BLaER1 (cell line): ENCODE measurements at regions not wholly inside any gene's neighbourhood (a gene's known extent, or its start where the extent isn't known, plus 50 kb on each side); places are given as distances from the start of the nearest gene placed in this dataset.

Source experiments
- H3K27ac ChIP-seq: shearing (Covaris generic); formaldehyde crosslinking; 2 replicates; pipeline ENCODE4 v1.8.1; 2022
- H3K27me3 ChIP-seq: shearing (Covaris generic); formaldehyde crosslinking; 2 replicates; pipeline ENCODE4 v1.8.1; 2022
- H3K36me3 ChIP-seq: shearing (Covaris generic); formaldehyde crosslinking; 2 replicates; pipeline ENCODE4 v1.8.1; 2022
- H3K4me1 ChIP-seq: shearing (Covaris generic); formaldehyde crosslinking; 2 replicates; pipeline ENCODE4 v1.8.1; 2022
- H3K4me2 ChIP-seq: shearing (Covaris generic); formaldehyde crosslinking; 2 replicates; pipeline ENCODE4 v1.8.1; 2022
- H3K4me3 ChIP-seq: shearing (Covaris generic); formaldehyde crosslinking; 2 replicates; pipeline ENCODE4 v1.8.1; 2022
- H3K9ac ChIP-seq: shearing (Covaris generic); formaldehyde crosslinking; 2 replicates; pipeline ENCODE4 v1.8.1; 2022
- H3K9me3 ChIP-seq: shearing (Covaris generic); formaldehyde crosslinking; 2 replicates; pipeline ENCODE4 v1.8.1; 2022
- H4K20me1 ChIP-seq: shearing (Covaris generic); formaldehyde crosslinking; 2 replicates; pipeline ENCODE4 v1.8.1; 2022
- Cebpa-rat ChIP-seq: shearing (Covaris generic); IDR thresholded peaks from 2 replicates; pipeline ENCODE4 v1.8.1; 2022

- Histone ChIP-seq H3K9me3 (no peaks in the 10 kb centered on the region), H4K20me1 (no peaks in the 10 kb centered on the region), H3K27ac (no peak overlapping the region), H3K9ac (no peak overlapping the region), H3K4me3 (no peak overlapping the region), H3K36me3 (no peaks in the 10 kb centered on the region), H3K4me1 (no peaks in the 10 kb centered on the region), H3K4me2 (no peak overlapping the region), H3K27me3 (no peaks in the 10 kb centered on the region)
- TF ChIP-seq Cebpa-rat, result no peak
Observed at GRCh38 chr11:133678191-133678590, 145.9 kb upstream of the OPCML start.

- no peak overlapping the region for H3K9ac ChIP-seq
- no peaks in the 10 kb centered on the region for H3K27me3 ChIP-seq
- no peak overlapping the region for H3K27ac ChIP-seq
- H3K4me1 ChIP-seq, result no peaks in the 10 kb centered on the region
- no peak overlapping the region for H3K4me2 ChIP-seq
- H3K4me3 ChIP-seq, result no peak overlapping the region
- no peaks in the 10 kb centered on the region for H3K9me3 ChIP-seq
- H3K36me3 ChIP-seq, result no peaks in the 10 kb centered on the region
- H4K20me1 ChIP-seq, result no peaks in the 10 kb centered on the region
- no peak for TF ChIP-seq Cebpa-rat
Observed at GRCh38 chr11:133677387-133677786, 145.1 kb upstream of the OPCML start.

DNA sequence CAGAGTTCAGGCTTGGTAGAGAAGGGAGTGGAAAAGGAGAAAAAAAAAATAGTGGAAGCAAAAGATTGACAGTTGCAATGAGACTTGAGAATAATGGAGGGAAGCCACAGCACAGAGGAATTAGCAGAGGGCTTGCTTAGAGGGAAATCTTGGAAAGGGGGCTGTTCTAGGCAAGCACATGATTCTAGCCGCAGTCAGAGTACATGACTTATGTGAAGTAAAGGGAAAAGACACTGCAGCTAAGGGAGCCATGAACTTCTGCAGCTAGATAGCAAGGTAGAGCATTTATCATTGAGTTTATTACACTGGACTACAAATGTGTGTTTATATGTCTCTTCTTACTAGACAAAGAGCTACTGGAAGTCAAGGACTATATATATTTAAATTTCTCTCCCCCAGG lies 144.0 kb upstream of the OPCML start:
- no peaks in the 10 kb centered on the region for H3K4me1 ChIP-seq
- H4K20me1 ChIP-seq, result no peaks in the 10 kb centered on the region
- no peak overlapping the region for H3K4me3 ChIP-seq
- no peaks in the 10 kb centered on the region for H3K36me3 ChIP-seq
- TF ChIP-seq Cebpa-rat, result no peak
- H3K4me2 ChIP-seq, result no peak overlapping the region
- H3K9me3 ChIP-seq, result no peaks in the 10 kb centered on the region
- H3K27me3 ChIP-seq, result no peaks in the 10 kb centered on the region
- no peak overlapping the region for H3K27ac ChIP-seq
- H3K9ac ChIP-seq, result no peak overlapping the region

- no peak overlapping the region for H3K4me3 ChIP-seq
- H3K27me3 ChIP-seq, result no peaks in the 10 kb centered on the region
- H3K9me3 ChIP-seq, result no peaks in the 10 kb centered on the region
- H3K4me1 ChIP-seq, result peaks cover 15% of the 10 kb centered on the region
- H3K4me2 ChIP-seq, result peak overlapping the region; percentile 68
- no peak overlapping the region for H3K27ac ChIP-seq
- no peaks in the 10 kb centered on the region for H4K20me1 ChIP-seq
- H3K9ac ChIP-seq, result no peak overlapping the region
- H3K36me3 ChIP-seq, result no peaks in the 10 kb centered on the region
- no peak for TF ChIP-seq Cebpa-rat
Observed at GRCh38 chr11:133669371-133670053, 137.2 kb upstream of the OPCML start.

DNA sequence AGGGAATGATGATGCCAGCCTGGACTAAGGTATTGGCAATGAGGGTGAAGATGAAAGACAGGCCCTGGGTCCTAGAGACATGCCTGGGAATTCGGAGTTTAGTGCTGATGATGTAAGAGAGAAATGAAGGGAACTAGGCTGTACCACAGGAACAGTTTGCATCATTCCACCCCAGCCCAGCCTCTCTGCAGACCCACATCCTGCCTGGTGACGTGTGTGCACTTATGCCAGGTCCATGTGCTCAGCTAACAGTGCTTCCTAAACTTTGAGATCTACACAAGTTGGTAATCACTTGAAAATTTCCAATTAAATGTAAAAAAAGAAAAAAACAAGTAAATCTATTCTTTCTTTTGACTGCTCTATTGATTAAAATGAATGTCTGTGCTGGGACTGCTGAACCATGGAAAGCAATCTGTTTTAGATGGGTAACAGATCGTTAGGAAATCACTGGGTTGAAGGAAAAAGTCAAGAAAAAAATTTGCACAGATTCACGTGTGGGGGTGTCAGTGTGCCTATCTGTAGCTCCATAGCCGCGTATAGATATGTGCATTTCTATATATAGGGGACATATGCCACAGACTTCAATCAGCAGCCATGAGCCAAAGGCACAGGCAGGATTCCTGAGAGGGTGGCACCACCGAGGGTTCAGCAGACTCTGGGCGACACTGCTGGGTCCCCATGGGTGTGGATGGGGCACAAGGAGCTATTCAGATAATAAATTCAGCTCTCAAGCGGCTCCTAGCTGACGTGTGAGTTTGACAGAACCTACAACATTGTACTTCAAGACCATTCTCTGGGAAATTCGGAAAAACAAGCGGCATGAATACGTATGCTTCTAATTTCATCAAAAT lies 131.1 kb upstream of the OPCML start:
- Histone ChIP-seq H3K4me2 (peak overlapping the region; percentile 32), H3K27ac (no peak overlapping the region), H4K20me1 (no peaks in the 10 kb centered on the region), H3K27me3 (no peaks in the 10 kb centered on the region), H3K4me1 (peaks cover 23% of the 10 kb centered on the region), H3K36me3 (no peaks in the 10 kb centered on the region), H3K9ac (no peak overlapping the region), H3K4me3 (no peak overlapping the region), H3K9me3 (no peaks in the 10 kb centered on the region)
- no peak for TF ChIP-seq Cebpa-rat

DNA sequence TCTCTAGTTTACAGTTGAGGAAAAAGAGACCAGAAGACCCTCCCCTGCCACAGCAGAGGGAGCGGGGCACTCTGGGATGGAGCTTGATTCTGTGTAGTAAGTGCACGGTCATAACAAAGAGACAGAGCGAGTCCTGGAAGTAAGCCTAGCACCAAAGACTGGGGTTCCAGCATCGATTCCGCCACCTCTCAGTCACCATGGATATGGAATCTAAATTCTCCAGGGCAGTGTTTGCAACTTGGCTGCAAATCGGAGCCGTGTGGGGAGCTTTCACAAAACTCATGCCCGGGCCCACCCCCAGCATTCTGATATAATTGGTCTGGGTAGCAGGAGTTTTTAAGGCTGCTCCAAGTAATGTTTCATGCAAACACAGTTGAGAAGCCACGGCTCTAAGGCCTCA lies 129.5 kb upstream of the OPCML start:
- H3K4me1 ChIP-seq, result peaks cover 24% of the 10 kb centered on the region
- no peaks in the 10 kb centered on the region for H4K20me1 ChIP-seq
- H3K36me3 ChIP-seq, result no peaks in the 10 kb centered on the region
- peaks cover 6% of the 10 kb centered on the region; the same call in 1 of the 2 replicates for H3K9me3 ChIP-seq
- H3K4me2 ChIP-seq, result no peak overlapping the region
- TF ChIP-seq Cebpa-rat, result no peak
- H3K27me3 ChIP-seq, result no peaks in the 10 kb centered on the region
- no peak overlapping the region for H3K9ac ChIP-seq
- no peak overlapping the region for H3K27ac ChIP-seq
- no peak overlapping the region for H3K4me3 ChIP-seq

DNA sequence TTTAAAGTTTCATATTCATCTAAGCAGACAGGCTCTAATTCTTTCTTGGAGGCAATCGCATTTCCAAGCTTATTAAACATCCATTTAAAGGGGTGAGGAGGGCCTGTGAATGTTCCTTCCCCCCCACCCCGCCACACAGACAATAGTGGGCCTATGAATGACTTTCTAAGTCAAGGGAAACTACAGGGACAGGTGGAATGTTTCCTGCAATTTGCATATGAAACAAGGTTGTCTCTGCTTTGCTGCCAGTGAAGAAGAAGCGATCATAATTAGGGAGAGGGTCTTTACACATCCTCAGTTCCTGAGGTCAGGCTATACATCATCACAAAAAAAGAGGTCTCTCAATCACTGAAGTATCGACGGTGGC lies 127.9 kb upstream of the OPCML start:
- Histone ChIP-seq H3K36me3 (no peaks in the 10 kb centered on the region), H3K9me3 (peaks cover 6% of the 10 kb centered on the region; the same call in 1 of the 2 replicates), H3K4me3 (no peak overlapping the region), H3K27me3 (no peaks in the 10 kb centered on the region), H4K20me1 (no peaks in the 10 kb centered on the region), H3K27ac (no peak overlapping the region), H3K4me1 (peaks cover 41% of the 10 kb centered on the region), H3K4me2 (no peak overlapping the region), H3K9ac (no peak overlapping the region)
- no peak for TF ChIP-seq Cebpa-rat

GRCh38 chr11:133659538-133660201 lies 127.4 kb upstream of the OPCML start:
- Histone ChIP-seq H4K20me1 (no peaks in the 10 kb centered on the region), H3K9me3 (peaks cover 6% of the 10 kb centered on the region; the same call in 1 of the 2 replicates), H3K27me3 (no peaks in the 10 kb centered on the region), H3K4me1 (peaks cover 46% of the 10 kb centered on the region), H3K4me2 (peak overlapping the region; percentile 35), H3K4me3 (no peak overlapping the region), H3K27ac (0 out of 2 replicates have a peak overlapping the region, but pooled peaks have one; percentile 19), H3K9ac (no peak overlapping the region), H3K36me3 (no peaks in the 10 kb centered on the region)
- TF ChIP-seq Cebpa-rat, result no peak

DNA sequence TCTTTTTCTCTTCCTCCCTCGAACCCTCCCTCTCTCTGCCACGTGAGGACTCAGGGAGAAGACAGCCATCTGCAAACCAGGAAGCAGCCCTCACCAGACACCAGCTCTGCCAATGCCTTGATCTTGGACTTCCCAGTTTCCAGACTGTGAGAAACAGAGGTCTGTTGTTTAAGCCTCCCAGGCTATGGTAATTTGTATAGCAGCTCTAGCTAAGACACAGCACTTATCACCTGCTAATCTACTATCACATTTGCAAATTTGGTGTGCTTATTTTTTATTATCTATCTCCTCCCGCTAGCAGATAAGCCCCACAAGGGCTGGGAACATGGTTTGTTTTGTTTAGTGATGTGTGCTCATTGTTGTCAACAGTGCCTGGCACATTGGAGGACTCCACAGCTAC lies 124.8 kb upstream of the OPCML start:
- peaks cover 6% of the 10 kb centered on the region; the same call in 1 of the 2 replicates for H3K9me3 ChIP-seq
- no peaks in the 10 kb centered on the region for H3K27me3 ChIP-seq
- peaks cover 41% of the 10 kb centered on the region for H3K4me1 ChIP-seq
- no peaks in the 10 kb centered on the region for H4K20me1 ChIP-seq
- no peaks in the 10 kb centered on the region for H3K36me3 ChIP-seq
- no peak for TF ChIP-seq Cebpa-rat
- peak overlapping the region; percentile 61; the same call in 1 of the 2 replicates for H3K4me2 ChIP-seq
- H3K4me3 ChIP-seq, result no peak overlapping the region
- H3K9ac ChIP-seq, result no peak overlapping the region
- peak overlapping the region; percentile 79 for H3K27ac ChIP-seq

DNA sequence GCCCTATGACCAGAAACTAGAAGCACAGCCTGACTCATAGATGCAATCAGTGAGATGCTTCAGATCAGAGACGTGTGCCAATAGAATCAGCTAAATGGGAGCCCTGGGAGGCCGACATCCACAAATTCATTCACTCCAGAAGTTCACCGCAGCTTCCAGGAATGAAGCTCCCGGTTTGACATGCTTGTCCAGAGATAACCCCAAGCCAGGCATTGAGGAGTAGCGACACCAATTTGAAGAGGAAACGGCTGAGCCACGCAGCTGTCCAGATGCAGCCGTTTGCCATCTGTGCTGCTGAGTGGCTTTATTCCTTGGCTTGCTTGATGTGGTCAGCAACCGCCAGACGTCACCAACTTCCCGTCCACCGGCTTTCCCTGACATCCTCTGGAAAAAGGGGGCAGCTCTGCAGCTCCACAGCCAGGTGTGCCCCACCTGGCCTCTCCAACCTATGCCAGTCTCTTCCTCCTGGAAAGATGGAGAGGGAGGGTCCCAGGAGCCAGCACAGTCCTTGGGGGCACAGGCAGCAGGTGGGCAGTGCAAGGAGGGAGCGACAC lies 123.9 kb upstream of the OPCML start:
- peak overlapping the region; percentile 79 for H3K27ac ChIP-seq
- peaks cover 6% of the 10 kb centered on the region; the same call in 1 of the 2 replicates for H3K9me3 ChIP-seq
- H3K27me3 ChIP-seq, result no peaks in the 10 kb centered on the region
- H3K4me1 ChIP-seq, result peaks cover 41% of the 10 kb centered on the region
- H4K20me1 ChIP-seq, result no peaks in the 10 kb centered on the region
- H3K4me2 ChIP-seq, result peak overlapping the region; percentile 61
- no peaks in the 10 kb centered on the region for H3K36me3 ChIP-seq
- no peak overlapping the region for H3K4me3 ChIP-seq
- H3K9ac ChIP-seq, result peak overlapping the region; percentile 52; the same call in 1 of the 2 replicates
- no peak for TF ChIP-seq Cebpa-rat
